ENCODE measurements at regions not wholly inside any gene's neighbourhood (a gene's known extent, or its start where the extent isn't known, plus 50 kb on each side); places are given as distances from the start of the nearest gene placed in this dataset.

DNA sequence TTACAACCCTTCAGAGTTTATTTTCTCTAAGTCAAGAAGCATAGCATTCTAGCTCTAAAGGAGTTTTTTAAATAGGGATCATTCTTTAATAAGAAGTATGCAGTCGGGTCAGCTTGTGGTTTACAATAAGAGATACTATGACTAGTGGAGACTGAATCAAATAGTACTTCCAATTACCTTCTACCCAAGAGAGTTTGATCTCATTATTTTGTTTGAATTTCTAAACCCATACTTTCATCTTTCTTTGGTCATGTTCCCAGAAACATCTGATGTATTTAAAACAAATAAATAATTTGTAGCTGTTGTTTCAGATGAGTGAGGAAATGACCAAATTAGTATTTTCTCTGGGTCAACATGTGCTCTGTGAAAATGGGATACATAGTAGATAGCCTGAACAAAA lies 160.2 kb upstream of the CDH6 start:
- TF ChIP-seq, protein P1, sequence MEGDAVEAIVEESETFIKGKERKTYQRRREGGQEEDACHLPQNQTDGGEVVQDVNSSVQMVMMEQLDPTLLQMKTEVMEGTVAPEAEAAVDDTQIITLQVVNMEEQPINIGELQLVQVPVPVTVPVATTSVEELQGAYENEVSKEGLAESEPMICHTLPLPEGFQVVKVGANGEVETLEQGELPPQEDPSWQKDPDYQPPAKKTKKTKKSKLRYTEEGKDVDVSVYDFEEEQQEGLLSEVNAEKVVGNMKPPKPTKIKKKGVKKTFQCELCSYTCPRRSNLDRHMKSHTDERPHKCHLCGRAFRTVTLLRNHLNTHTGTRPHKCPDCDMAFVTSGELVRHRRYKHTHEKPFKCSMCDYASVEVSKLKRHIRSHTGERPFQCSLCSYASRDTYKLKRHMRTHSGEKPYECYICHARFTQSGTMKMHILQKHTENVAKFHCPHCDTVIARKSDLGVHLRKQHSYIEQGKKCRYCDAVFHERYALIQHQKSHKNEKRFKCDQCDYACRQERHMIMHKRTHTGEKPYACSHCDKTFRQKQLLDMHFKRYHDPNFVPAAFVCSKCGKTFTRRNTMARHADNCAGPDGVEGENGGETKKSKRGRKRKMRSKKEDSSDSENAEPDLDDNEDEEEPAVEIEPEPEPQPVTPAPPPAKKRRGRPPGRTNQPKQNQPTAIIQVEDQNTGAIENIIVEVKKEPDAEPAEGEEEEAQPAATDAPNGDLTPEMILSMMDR (IDR thresholded peaks at IDR 0.05), result no peak
- TF ChIP-seq POLR2AphosphoS5 (IDR thresholded peaks at IDR 0.05) (no peak), POLR2A (IDR thresholded peaks at IDR 0.05) (no peak)

Measured in prostate gland (tissue), 2 donors.